ENCODE measurements at regions not wholly inside any gene's neighbourhood (a gene's known extent, or its start where the extent isn't known, plus 50 kb on each side); places are given as distances from the start of the nearest gene placed in this dataset.
"Not testable (repeated sequence)": the region's sequence is repeated elsewhere in the genome, so short reads cannot be mapped to it uniquely, and the experiment has no call there.

DNA sequence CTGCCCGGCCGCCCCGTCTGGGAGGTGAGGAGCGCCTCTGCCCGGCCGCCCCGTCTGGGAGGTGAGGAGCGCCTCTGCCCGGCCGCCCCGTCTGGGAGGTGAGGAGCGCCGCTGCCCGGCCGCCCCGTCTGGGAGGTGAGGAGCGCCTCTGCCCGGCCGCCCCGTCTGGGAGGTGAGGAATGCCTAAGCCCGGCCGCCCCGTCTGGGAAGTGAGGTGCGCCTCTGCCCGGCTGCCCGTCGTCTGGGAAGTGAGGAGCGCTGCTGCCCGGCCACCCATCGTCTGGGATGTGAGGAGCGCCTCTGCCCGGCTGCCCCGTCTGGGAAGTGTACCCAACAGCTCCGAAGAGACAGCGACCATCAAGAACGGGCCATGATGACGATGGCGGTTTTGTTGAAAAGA is 136.6 kb upstream of the PROKR2 start:
- TF ChIP-seq BCL11A (IDR thresholded peaks at IDR 0.05; ENCODE audit: low read depth in 2 of 2, low read length in 2 of 2): not testable (repeated sequence)
- TF ChIP-seq, protein P1, sequence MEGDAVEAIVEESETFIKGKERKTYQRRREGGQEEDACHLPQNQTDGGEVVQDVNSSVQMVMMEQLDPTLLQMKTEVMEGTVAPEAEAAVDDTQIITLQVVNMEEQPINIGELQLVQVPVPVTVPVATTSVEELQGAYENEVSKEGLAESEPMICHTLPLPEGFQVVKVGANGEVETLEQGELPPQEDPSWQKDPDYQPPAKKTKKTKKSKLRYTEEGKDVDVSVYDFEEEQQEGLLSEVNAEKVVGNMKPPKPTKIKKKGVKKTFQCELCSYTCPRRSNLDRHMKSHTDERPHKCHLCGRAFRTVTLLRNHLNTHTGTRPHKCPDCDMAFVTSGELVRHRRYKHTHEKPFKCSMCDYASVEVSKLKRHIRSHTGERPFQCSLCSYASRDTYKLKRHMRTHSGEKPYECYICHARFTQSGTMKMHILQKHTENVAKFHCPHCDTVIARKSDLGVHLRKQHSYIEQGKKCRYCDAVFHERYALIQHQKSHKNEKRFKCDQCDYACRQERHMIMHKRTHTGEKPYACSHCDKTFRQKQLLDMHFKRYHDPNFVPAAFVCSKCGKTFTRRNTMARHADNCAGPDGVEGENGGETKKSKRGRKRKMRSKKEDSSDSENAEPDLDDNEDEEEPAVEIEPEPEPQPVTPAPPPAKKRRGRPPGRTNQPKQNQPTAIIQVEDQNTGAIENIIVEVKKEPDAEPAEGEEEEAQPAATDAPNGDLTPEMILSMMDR (IDR thresholded peaks at IDR 0.05; ENCODE audit: control extremely low read depth in 1 of 3, insufficient read depth in 1 of 3, low read depth in 1 of 3, low read length in 3 of 3): not testable (repeated sequence)
